H1 (cell line): ENCODE measurements at regions not wholly inside any gene's neighbourhood (a gene's known extent, or its start where the extent isn't known, plus 50 kb on each side); places are given as distances from the start of the nearest gene placed in this dataset.

Experiments used
- CTCF ChIA-PET: fragments of 300-600 bp; sonication (Branson Sonifier 250); formaldehyde crosslinking; loops from one replicate; lab custom pipeline; 2021; ENCODE audit not compliant: partially characterized antibody; lab: Charles Lee
- POLR2A ChIA-PET: fragments of 300-600 bp; sonication (Branson Sonifier 250); formaldehyde crosslinking; loops from one replicate; lab custom pipeline; 2021; ENCODE audit warnings: inconsistent platforms; ENCODE audit not compliant: partially characterized antibody; lab: Charles Lee
- DNase-seq, 2 experiments: peaks; one replicate each; pipeline versions ENCODE4 v3.0.0 to v3.0.0-alpha.2; 2010 to 2022; ENCODE audit warnings: low spot score in 2 of 2, low read depth in 1 of 2, mixed read lengths in 1 of 2
- FAIRE-seq: peaks from 2 replicates; lab custom pipeline; 2011; peaks lifted over from hg19 to GRCh38; lab: Jason Lieb, UNC
- H2AFZ ChIP-seq: 2 replicates; pipeline ENCODE4 v1.8.1; 2012; ENCODE audit warnings: low read length, inconsistent platforms
- H2AK5ac ChIP-seq: 2 replicates; pipeline ENCODE4 v1.6.1; 2013; ENCODE audit warnings: low read depth, low read length
- H2BK120ac ChIP-seq: replicated peaks from 2 replicates; pipeline ENCODE3; 2013; ENCODE audit warnings: low read depth, low read length, inconsistent platforms
- H2BK12ac ChIP-seq: 2 replicates; pipeline ENCODE4 v1.6.1; 2013; ENCODE audit warnings: low read depth, low read length
- H2BK15ac ChIP-seq: 2 replicates; pipeline ENCODE4 v1.6.1; 2013; ENCODE audit warnings: low read length
- H2BK20ac ChIP-seq: 2 replicates; pipeline ENCODE4 v1.6.1; 2013; ENCODE audit warnings: low read length
- H2BK5ac ChIP-seq: 2 replicates; pipeline ENCODE4 v1.6.1; 2013; ENCODE audit warnings: low read depth, low read length
- H3K14ac ChIP-seq: 2 replicates; pipeline ENCODE4 v1.6.1; 2013; ENCODE audit warnings: inconsistent platforms; ENCODE audit not compliant: insufficient read length
- H3K18ac ChIP-seq: 2 replicates; pipeline ENCODE4 v1.6.1; 2013; ENCODE audit warnings: low read length; ENCODE audit errors: extremely low read depth
- H3K23ac ChIP-seq: 2 replicates; pipeline ENCODE4 v1.6.1; 2013; ENCODE audit warnings: inconsistent platforms; ENCODE audit not compliant: insufficient read length
- H3K23me2 ChIP-seq: 2 replicates; pipeline ENCODE4 v1.6.1; 2013; ENCODE audit warnings: low read depth, low read length
- H3K27ac ChIP-seq: 2 replicates; pipeline ENCODE4 v1.6.1; 2011; ENCODE audit warnings: low read depth, low read length, inconsistent platforms
- H3K27me3 ChIP-seq, 4 experiments: replicated peaks in 1 of 4; 1 replicate in 1 of 4; 2 replicates in 3 of 4; pipeline versions ENCODE4 v1.6.1 to v1.8.1; 2011 to 2013; ENCODE audit warnings: low read length in 3 of 4, mild to moderate bottlenecking in 3 of 4, inconsistent platforms in 2 of 4, mixed read lengths in 2 of 4, moderate library complexity in 1 of 4; ENCODE audit not compliant: control insufficient read depth in 3 of 4, insufficient read depth in 3 of 4; ENCODE audit errors: extremely low read depth in 1 of 4
- H3K36me3 ChIP-seq, 4 experiments: 2 replicates each; pipeline versions ENCODE4 v1.6.1 to v1.8.1; 2011 to 2013; ENCODE audit warnings: mild to moderate bottlenecking in 4 of 4, low read length in 3 of 4, moderate library complexity in 2 of 4, control low read depth in 1 of 4, inconsistent platforms in 1 of 4; ENCODE audit not compliant: insufficient read depth in 4 of 4, control insufficient read depth in 2 of 4
- H3K4ac ChIP-seq: replicated peaks from 2 replicates; pipeline ENCODE3; 2013; ENCODE audit warnings: low read length, low read depth, mixed read lengths, inconsistent platforms; ENCODE audit not compliant: insufficient read length
- H3K4me1 ChIP-seq, 4 experiments: replicated peaks in 1 of 4; 1 replicate in 1 of 4; 2 replicates in 3 of 4; pipeline versions ENCODE4 v1.6.1 to v1.8.1; 2011 to 2013; ENCODE audit warnings: low read length in 3 of 4, inconsistent platforms in 2 of 4, mixed read lengths in 1 of 4; ENCODE audit not compliant: insufficient read depth in 4 of 4, control insufficient read depth in 3 of 4
- H3K4me2 ChIP-seq, 2 experiments: 2 replicates each; pipeline versions ENCODE4 v1.6.1 to v1.8.1; 2011 to 2013; ENCODE audit warnings: low read depth in 2 of 2, low read length in 2 of 2, control low read depth in 1 of 2, inconsistent platforms in 1 of 2, mild to moderate bottlenecking in 1 of 2; ENCODE audit not compliant: insufficient read depth in 1 of 2
- H3K4me3 ChIP-seq, 4 experiments: fragments of 200-600, 300-600 bp in 1 of 4; sonication (generic), shearing (Covaris generic), sonication (Bioruptor Twin) in 1 of 4; 2 replicates each; pipeline versions ENCODE4 v1.5.1 to v1.8.1; 2011 to 2016; ENCODE audit warnings: low read length in 4 of 4, low read depth in 3 of 4, control low read depth in 2 of 4, inconsistent platforms in 2 of 4, mild to moderate bottlenecking in 2 of 4, mixed read lengths in 1 of 4, moderate library complexity in 1 of 4; ENCODE audit not compliant: insufficient read depth in 2 of 4; ENCODE audit errors: extremely low read depth in 1 of 4
- H3K56ac ChIP-seq: replicated peaks from 2 replicates; pipeline ENCODE3; 2013; ENCODE audit warnings: low read depth, mild to moderate bottlenecking, mixed read lengths, low read length, inconsistent platforms; ENCODE audit not compliant: insufficient read length
- H3K79me1 ChIP-seq: 2 replicates; pipeline ENCODE4 v1.6.1; 2013; ENCODE audit warnings: low read depth, low read length, control low read depth
- H3K79me2 ChIP-seq, 2 experiments: 2 replicates each; pipeline versions ENCODE4 v1.6.1 to v1.8.1; 2012 to 2013; ENCODE audit warnings: low read length in 2 of 2, mild to moderate bottlenecking in 2 of 2, inconsistent platforms in 1 of 2; ENCODE audit not compliant: insufficient read depth in 2 of 2, control insufficient read depth in 1 of 2
- H3K9ac ChIP-seq, 4 experiments: replicated peaks in 1 of 4; 1 replicate in 1 of 4; 2 replicates in 3 of 4; pipeline versions ENCODE4 v1.6.1 to v1.8.1; 2011 to 2013; ENCODE audit warnings: low read depth in 3 of 4, low read length in 3 of 4, control low read depth in 2 of 4, mild to moderate bottlenecking in 2 of 4, moderate library complexity in 2 of 4, inconsistent platforms in 1 of 4; ENCODE audit errors: extremely low read depth in 1 of 4
- H3K9me3 ChIP-seq, 2 experiments: 2 replicates each; pipeline versions ENCODE4 v1.6.1 to v1.8.1; 2012 to 2013; ENCODE audit warnings: mild to moderate bottlenecking in 2 of 2, moderate library complexity in 2 of 2, control low read depth in 1 of 2, inconsistent platforms in 1 of 2, low read depth in 1 of 2, low read length in 1 of 2, mixed read lengths in 1 of 2; ENCODE audit not compliant: insufficient read depth in 2 of 2
- H4K20me1 ChIP-seq, 2 experiments: replicated peaks in 1 of 2; 2 replicates each; pipeline versions ENCODE3 to v1.8.1; 2011 to 2013; ENCODE audit warnings: inconsistent platforms in 2 of 2, low read length in 2 of 2, mild to moderate bottlenecking in 1 of 2; ENCODE audit not compliant: insufficient read depth in 2 of 2, control insufficient read depth in 1 of 2
- H4K5ac ChIP-seq: 2 replicates; pipeline ENCODE4 v1.6.1; 2013; ENCODE audit warnings: low read length, low read depth, mixed read lengths, inconsistent platforms; ENCODE audit not compliant: insufficient read length
- H4K8ac ChIP-seq: 2 replicates; pipeline ENCODE4 v1.8.0; 2013; ENCODE audit warnings: mild to moderate bottlenecking, moderate library complexity, low read length, inconsistent platforms; ENCODE audit not compliant: insufficient read depth; ENCODE audit errors: extremely low read depth
- H4K91ac ChIP-seq: replicated peaks from 2 replicates; pipeline ENCODE3; 2013; ENCODE audit warnings: low read length, mixed read lengths, inconsistent platforms; ENCODE audit not compliant: insufficient read length
- BRCA1 ChIP-seq: IDR thresholded peaks from 2 replicates; pipeline ENCODE4 v1.6.1; 2012; ENCODE audit warnings: low read depth, low read length, improper control_type of control experiment
- CEBPB ChIP-seq: IDR thresholded peaks from 2 replicates; pipeline ENCODE4 v1.6.1; 2012; ENCODE audit warnings: low read depth, low read length
- NANOG ChIP-seq: IDR thresholded peaks from 2 replicates; pipeline ENCODE4 v1.6.1; 2011; ENCODE audit warnings: low read length, low read depth, mild to moderate bottlenecking, inconsistent platforms; ENCODE audit not compliant: insufficient read depth, poor library complexity, severe bottlenecking
- RNF2 ChIP-seq: fragments of 200-900, 300-1000 bp; sonication (generic); IDR thresholded peaks from 2 replicates; pipeline ENCODE4 v1.7.1; 2016; ENCODE audit warnings: borderline replicate concordance, low read depth, mild to moderate bottlenecking, antibody characterized with exemption, low read length; ENCODE audit not compliant: poor library complexity, severe bottlenecking; ENCODE audit errors: missing control alignments
- WGBS, 2 experiments: shearing (Covaris generic) in 1 of 2; methylation state at CpG; one replicate each; pipeline versions ENCODE4 v1.1.6 to v1.1.7; 2013 to 2015; ENCODE audit warnings: low lambda C conversion rate in 2 of 2, mixed read lengths in 2 of 2, inconsistent platforms in 1 of 2, low coverage in 1 of 2, missing lambda C conversion rate in 1 of 2; ENCODE audit not compliant: insufficient replicate concordance in 2 of 2, insufficient coverage in 1 of 2, insufficient read length in 1 of 2; ENCODE audit errors: extremely low coverage in 1 of 2, missing lambda C conversion rate in 1 of 2; 5-methylcytosine and 5-hydroxymethylcytosine counted together

DNA sequence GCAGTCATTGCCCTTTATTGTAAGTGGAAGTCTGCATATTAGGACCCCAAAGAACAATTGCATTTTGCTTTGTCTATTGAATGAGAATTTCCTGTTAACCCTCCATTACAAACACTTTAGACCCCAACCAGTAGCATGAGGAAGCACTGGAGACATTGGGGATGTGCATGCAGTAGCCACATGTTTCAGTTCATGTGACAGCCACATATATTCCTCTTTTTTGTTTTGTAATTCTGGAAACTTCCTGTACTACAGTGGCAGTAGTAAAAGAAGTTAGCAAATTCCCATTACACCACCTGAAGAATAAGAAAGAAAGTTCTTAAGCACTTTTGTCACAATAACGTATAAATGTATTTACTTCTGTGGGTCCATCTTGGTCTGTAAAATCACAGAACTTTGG, 281.1 kb upstream of the SLC14A2 start:
- H3K4me2 ChIP-seq: no peak overlapping the region
- no peak overlapping the region for H2BK15ac ChIP-seq
- H2AFZ ChIP-seq: no peak overlapping the region
- H3K9ac ChIP-seq: no peak overlapping the region
- no peaks in the 10 kb centered on the region for H3K79me2 ChIP-seq
- no peak overlapping the region for H3K23ac ChIP-seq
- no peaks in the 10 kb centered on the region for H3K23me2 ChIP-seq
- no peaks in the 10 kb centered on the region for H4K20me1 ChIP-seq
- no peak overlapping the region for H4K5ac ChIP-seq
- H2BK5ac ChIP-seq: no peak overlapping the region
- no peak overlapping the region for H3K27ac ChIP-seq
- no peak overlapping the region for H3K56ac ChIP-seq
- H2BK20ac ChIP-seq: no peak overlapping the region
- H3K79me1 ChIP-seq: no peaks in the 10 kb centered on the region
- H3K14ac ChIP-seq: no peak overlapping the region
- ChIA-PET POLR2A (no interaction called here), CTCF (interaction anchor here (2.5 kb wide), 1 partner anchor 18 kb away, joined by 8 read pairs; no protein-coding TSS in a partner anchor)
- H2AK5ac ChIP-seq: no peak overlapping the region
- H3K27me3 ChIP-seq: no peaks in the 10 kb centered on the region
- no peak for TF ChIP-seq RNF2
- no peak for TF ChIP-seq CEBPB
- no peak for TF ChIP-seq NANOG
- no peak for TF ChIP-seq BRCA1
- H4K91ac ChIP-seq: no peak overlapping the region
- no peak overlapping the region for H3K4me3 ChIP-seq
- no peak for DNase-seq
- H3K36me3 ChIP-seq: no peaks in the 10 kb centered on the region
- no peak for FAIRE-seq
- no peak overlapping the region for H4K8ac ChIP-seq
- H3K4me1 ChIP-seq: no peaks in the 10 kb centered on the region
- H2BK12ac ChIP-seq: no peak overlapping the region
- no peak overlapping the region for H2BK120ac ChIP-seq
- H3K4ac ChIP-seq: no peak overlapping the region
- no peaks in the 10 kb centered on the region for H3K9me3 ChIP-seq
- H3K18ac ChIP-seq: no peak overlapping the region
- WGBS, 2 experiments: 92% methylated on average over 1 of the region's 1 CpG; no CpG with 5 or more reads in 1 of the 2 experiments
